ENCODE measurements at regions not wholly inside any gene's neighbourhood (a gene's known extent, or its start where the extent isn't known, plus 50 kb on each side); places are given as distances from the start of the nearest gene placed in this dataset.

GRCh38 chr4:133483600-133484246, 334.6 kb downstream of the PCDH10 start:
- intact Hi-C loops (cut with micrococcal nuclease) = loop anchor here (2.0 kb wide), 1 partner anchor 337 kb away; no protein-coding TSS in a partner anchor
- Histone ChIP-seq H3K23ac (ENCODE audit: low read depth, low read length) (no peak overlapping the region), H2BK15ac (ENCODE audit: low read depth, low read length) (no peak overlapping the region), H4K5ac (ENCODE audit: low read depth, low read length) (no peak overlapping the region), H2AK9ac (replicated peaks; ENCODE audit: low read depth, low read length, poor library complexity) (no peak overlapping the region), H3K9me3 (ENCODE audit: control insufficient read depth, insufficient read depth, low read length) (no peaks in the 10 kb centered on the region), H2BK5ac (ENCODE audit: low read depth, low read length, poor library complexity, severe bottlenecking) (no peak overlapping the region), H2BK20ac (ENCODE audit: low read depth, low read length) (no peak overlapping the region), H3K27ac (ENCODE audit: insufficient read depth, low read length) (no peak overlapping the region), H3K27me3 (ENCODE audit: control insufficient read depth, insufficient read depth, low read length) (no peaks in the 10 kb centered on the region), H3K4me1 (ENCODE audit: control insufficient read depth, insufficient read depth, low read length) (no peaks in the 10 kb centered on the region), H4K20me1 (ENCODE audit: insufficient read depth, low read length) (no peaks in the 10 kb centered on the region), H3K18ac (ENCODE audit: low read depth, low read length) (no peak overlapping the region), H3K9me1 (ENCODE audit: insufficient read depth, low read length) (no peaks in the 10 kb centered on the region), H3K56ac (ENCODE audit: extremely low read depth, insufficient read depth, low read length) (no peak overlapping the region), H3K4me2 (ENCODE audit: low read depth, low read length) (no peak overlapping the region), H3K9ac (ENCODE audit: low read depth, low read length) (no peak overlapping the region), H3K14ac (replicated peaks; ENCODE audit: low read depth, low read length) (no peak overlapping the region), H3K79me1 (ENCODE audit: low read depth in 1 of 2, low read length in 2 of 2) (no peaks in the 10 kb centered on the region), H4K8ac (ENCODE audit: low read depth in 2 of 2, low read length in 2 of 2) (no peak overlapping the region), H3K36me3 (ENCODE audit: control insufficient read depth, insufficient read depth, low read length) (no peaks in the 10 kb centered on the region), H2AK5ac (ENCODE audit: low read depth, low read length) (no peak overlapping the region), H3K4me3 (ENCODE audit: insufficient read depth, low read depth, low read length) (no peak overlapping the region), H2BK120ac (ENCODE audit: low read depth, low read length) (no peak overlapping the region), H4K91ac (ENCODE audit: insufficient read depth, low read depth, low read length) (no peak overlapping the region), H3K4ac (ENCODE audit: low read depth, low read length) (no peak overlapping the region), H2AFZ (replicated peaks; ENCODE audit: low read length, poor library complexity) (no peak overlapping the region)
- WGBS, 2 experiments (ENCODE audit: extremely low coverage in 2 of 2, insufficient read length in 1 of 2) = 70% methylated on average over 2 of the region's 4 CpGs; no CpG with 5 or more reads in 1 of the 2 experiments
- dilution Hi-C loops (cut with HindIII; ENCODE audit: low sequenced_read_pairs, unreplicated experiment) = no loop called here
- in situ Hi-C loops (cut with MboI; ENCODE audit: low sequenced_read_pairs) = no loop called here
- POLR2A ChIA-PET (ENCODE audit: unreplicated experiment) = no interaction called here
- BruUV-seq (replicated peaks) = no TSS peak
- DNase-seq (peak; percentile 33), ATAC-seq (ENCODE audit: low read depth) (peak; percentile 54; the same call in 1 of the 2 replicates)
- no peak for TF ChIP-seq CEBPB (IDR thresholded peaks at IDR 0.05; ENCODE audit: low read depth, low read length)
- no peak for TF ChIP-seq RCOR1 (IDR thresholded peaks at IDR 0.05; ENCODE audit: insufficient replicate concordance, low read length)
- TF ChIP-seq POLR2A (IDR thresholded peaks at IDR 0.05; ENCODE audit: low read depth, low read length) = no peak
- no peak for TF ChIP-seq MAFK (IDR thresholded peaks at IDR 0.05; ENCODE audit: low read depth, low read length)
- no peak for TF ChIP-seq FOS (IDR thresholded peaks at IDR 0.05; ENCODE audit: low read depth, low read length)
- TF ChIP-seq RAD21 (IDR thresholded peaks at IDR 0.05; ENCODE audit: low read length) = peak; percentile 28; the same call in 1 of the 2 replicates
- no peak for TF ChIP-seq USF2 (IDR thresholded peaks at IDR 0.05; ENCODE audit: low read depth, low read length)
- peak; percentile 31; the same call in 1 of the 2 replicates for TF ChIP-seq CTCF (conservative IDR thresholded peaks at IDR 0.05; ENCODE audit: low read depth, low read length)
- TF ChIP-seq RFX5 (IDR thresholded peaks at IDR 0.05; ENCODE audit: low read depth, low read length) = no peak
- TF ChIP-seq SMC3 (IDR thresholded peaks at IDR 0.05; ENCODE audit: low read depth, low read length) = no peak
- TF ChIP-seq NFE2L2 (IDR thresholded peaks at IDR 0.05; ENCODE audit: low read depth, low read length) = no peak
- TF ChIP-seq ELK1 (IDR thresholded peaks at IDR 0.05; ENCODE audit: borderline replicate concordance, low read depth, low read length) = no peak
- TF ChIP-seq MXI1 (IDR thresholded peaks at IDR 0.05; ENCODE audit: borderline replicate concordance, low read depth, low read length) = no peak
- no peak for TF ChIP-seq BHLHE40 (IDR thresholded peaks at IDR 0.05; ENCODE audit: low read depth, low read length)
- CTCF ChIA-PET = no interaction called here

Measured in IMR-90 (cell line).